WTC11 (cell line): ENCODE measurements at regions not wholly inside any gene's neighbourhood (a gene's known extent, or its start where the extent isn't known, plus 50 kb on each side); places are given as distances from the start of the nearest gene placed in this dataset.

Source experiments
- ATAC-seq: fragments of 200-7000 bp; cut with Tn5 transposase; 2 replicates; pipeline ENCODE4 v1.10.0; 2021; ENCODE audit warnings: mild to moderate bottlenecking, moderate library complexity
- CTCF ChIA-PET: fragments of 300-600 bp; sonication (Branson Sonifier 250); formaldehyde crosslinking; loops from one replicate; lab custom pipeline; 2021; ENCODE audit warnings: antibody characterized with exemption; lab: Charles Lee
- POLR2A ChIA-PET: fragments of 350-600 bp; sonication (Branson Sonifier 250); formaldehyde crosslinking; loops from one replicate; lab custom pipeline; 2021; ENCODE audit warnings: antibody characterized with exemption; lab: Charles Lee
- DNase-seq: peaks from one replicate; pipeline ENCODE4 v3.0.0; 2021; ENCODE audit warnings: low spot score
- H3K27ac Mint-ChIP-seq: 2 replicates; pipeline ENCODE4 v1.8.0; 2021; ENCODE audit warnings: mixed read lengths
- H3K27me3 Mint-ChIP-seq: 2 replicates; pipeline ENCODE4 v1.8.0; 2021; ENCODE audit warnings: low read depth, mild to moderate bottlenecking, moderate library complexity, mixed read lengths
- H3K36me3 Mint-ChIP-seq: 2 replicates; pipeline ENCODE4 v1.8.0; 2021; ENCODE audit warnings: mixed read lengths
- H3K4me1 Mint-ChIP-seq: 2 replicates; pipeline ENCODE4 v1.8.0; 2022; ENCODE audit warnings: mixed read lengths
- H3K4me3 Mint-ChIP-seq: 2 replicates; pipeline ENCODE4 v1.8.0; 2021; ENCODE audit warnings: mild to moderate bottlenecking, moderate library complexity, mixed read lengths
- H3K9me3 Mint-ChIP-seq: 2 replicates; pipeline ENCODE4 v1.8.0; 2021; ENCODE audit warnings: mixed read lengths
- AFF4 ChIP-seq: sonication (generic); formaldehyde crosslinking; IDR thresholded peaks from 2 replicates; pipeline ENCODE4 v1.8.1; 2023; ENCODE audit warnings: mild to moderate bottlenecking, missing genetic modification reagents, borderline replicate concordance
- CBFB ChIP-seq: sonication (generic); formaldehyde crosslinking; IDR thresholded peaks from 2 replicates; pipeline ENCODE4 v1.8.1; 2022; ENCODE audit warnings: mild to moderate bottlenecking, low read depth, missing genetic modification reagents
- ESRRA ChIP-seq: sonication (generic); formaldehyde crosslinking; IDR thresholded peaks from 2 replicates; pipeline ENCODE4 v1.8.1; 2022; ENCODE audit warnings: mild to moderate bottlenecking, missing genetic modification reagents, borderline replicate concordance
- HMGA2 ChIP-seq: fragments of 250-450 bp; sonication (Bioruptor Pico); IDR thresholded peaks from 2 replicates; pipeline ENCODE4 v1.4.0; 2021; ENCODE audit warnings: mild to moderate bottlenecking, moderate library complexity
- IRF2 ChIP-seq: sonication (generic); formaldehyde crosslinking; IDR thresholded peaks from 2 replicates; pipeline ENCODE4 v1.8.0; 2022; ENCODE audit warnings: low read depth, missing genetic modification reagents, borderline replicate concordance
- JAZF1 ChIP-seq: fragments of 250-450 bp; sonication (Bioruptor Pico); IDR thresholded peaks from 2 replicates; pipeline ENCODE4 v1.9.0; 2021; ENCODE audit warnings: moderate library complexity, mild to moderate bottlenecking, inconsistent platforms
- NFYB ChIP-seq: sonication (generic); formaldehyde crosslinking; conservative IDR thresholded peaks from 2 replicates; pipeline ENCODE4 v1.8.0; 2022; ENCODE audit warnings: low read depth, missing genetic modification reagents
- RELA ChIP-seq: sonication (generic); formaldehyde crosslinking; IDR thresholded peaks from 2 replicates; pipeline ENCODE4 v1.8.1; 2022; ENCODE audit warnings: missing genetic modification reagents, mild to moderate bottlenecking, borderline replicate concordance
- TCF7 ChIP-seq: sonication (generic); formaldehyde crosslinking; IDR thresholded peaks from 2 replicates; pipeline ENCODE4 v1.8.0; 2022; ENCODE audit warnings: mild to moderate bottlenecking, low read depth, missing genetic modification reagents, moderate library complexity
- TP53 ChIP-seq: sonication (generic); formaldehyde crosslinking; IDR thresholded peaks from 2 replicates; pipeline ENCODE4 v1.8.1; 2023; ENCODE audit warnings: mild to moderate bottlenecking, missing genetic modification reagents
- USF2 ChIP-seq: sonication (generic); formaldehyde crosslinking; IDR thresholded peaks from 2 replicates; pipeline ENCODE4 v1.8.1; 2023; ENCODE audit warnings: mild to moderate bottlenecking, missing genetic modification reagents, moderate library complexity
- ZNF396 ChIP-seq: fragments of 250-450 bp; sonication (Bioruptor Pico); IDR thresholded peaks from 2 replicates; pipeline ENCODE4 v1.8.0; 2021; ENCODE audit warnings: mild to moderate bottlenecking, moderate library complexity, borderline replicate concordance
- TF ChIP-seq, protein P1 (sequence below): fragments of 250-450 bp; sonication (Bioruptor Pico); conservative IDR thresholded peaks from 2 replicates; pipeline ENCODE4 v1.9.0; 2021; ENCODE audit warnings: mild to moderate bottlenecking

DNA sequence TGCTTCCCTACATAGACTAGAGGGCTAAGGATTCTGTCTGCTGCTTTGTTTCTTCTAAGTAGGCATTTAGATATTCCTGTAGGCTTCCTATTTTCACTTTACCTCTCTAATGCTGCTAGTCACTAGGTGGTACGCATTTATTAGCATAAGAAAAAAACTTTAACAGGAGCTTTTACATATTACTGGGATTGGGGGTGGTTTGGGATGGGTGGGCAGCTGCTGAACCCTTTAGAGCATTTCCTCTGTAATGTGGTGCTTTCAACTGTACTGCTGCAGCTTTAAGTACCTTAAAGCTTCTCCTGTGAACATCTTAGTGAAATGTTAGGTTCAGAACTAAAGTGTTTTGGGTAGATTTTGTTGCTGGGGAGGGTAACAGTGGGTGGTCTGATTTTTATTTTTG is 92.6 kb downstream of the ZNF486 start:
- peak overlapping the region; percentile 99 for H3K27ac Mint-ChIP-seq
- POLR2A ChIA-PET: interaction anchor here (1.3 to 1.8 kb wide), 2 partner anchors 21 to 207 kb away, joined by 4 to 11 read pairs; no protein-coding TSS in a partner anchor
- H3K36me3 Mint-ChIP-seq: no peaks in the 10 kb centered on the region; the same call in 1 of the 2 replicates
- DNase-seq (no peak), ATAC-seq (peak; percentile 89)
- CTCF ChIA-PET: interaction anchor here (0.7 to 2.5 kb wide), 7 partner anchors 12 to 262 kb away, joined by 3 to 10 read pairs (median 4); no protein-coding TSS in a partner anchor
- TF ChIP-seq, protein P1, sequence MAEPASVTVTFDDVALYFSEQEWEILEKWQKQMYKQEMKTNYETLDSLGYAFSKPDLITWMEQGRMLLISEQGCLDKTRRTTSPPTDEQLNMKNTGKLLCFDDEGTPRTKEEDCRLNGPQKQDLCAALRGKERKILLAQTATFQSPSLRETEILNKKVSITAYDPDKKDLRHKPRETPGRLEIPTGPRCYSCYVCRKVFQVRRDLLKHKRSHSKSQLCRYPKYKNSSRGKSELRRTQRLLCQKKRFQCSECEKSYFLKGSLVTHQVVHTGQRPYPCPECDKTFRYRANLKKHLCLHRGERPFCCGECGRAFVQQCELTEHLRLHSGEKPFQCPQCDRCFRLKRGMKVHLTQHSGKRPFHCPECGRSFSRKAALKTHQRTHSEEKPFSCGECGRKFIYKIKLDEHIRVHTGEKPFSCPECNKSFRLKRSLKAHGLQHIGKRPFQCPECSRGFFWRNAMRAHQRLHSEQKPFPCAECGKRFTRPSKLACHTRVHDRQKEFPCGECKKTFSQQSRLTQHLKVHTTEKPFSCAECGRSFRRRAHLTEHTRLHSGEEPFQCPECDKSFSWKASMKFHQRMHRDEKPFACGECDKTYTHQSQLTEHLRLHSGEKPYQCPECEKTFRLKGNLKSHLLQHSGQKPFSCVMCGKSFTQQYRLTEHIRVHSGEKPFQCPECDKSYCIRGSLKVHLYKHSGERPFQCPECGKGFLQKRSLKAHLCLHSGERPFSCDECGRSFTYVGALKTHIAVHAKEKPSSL (CRISPR knock-in tag): no peak
- TF ChIP-seq USF2 (CRISPR knock-in tag) (no peak), NFYB (no peak), ESRRA (CRISPR knock-in tag) (no peak), HMGA2 (CRISPR knock-in tag) (no peak), CBFB (CRISPR knock-in tag) (no peak), ZNF396 (CRISPR knock-in tag) (no peak), RELA (CRISPR knock-in tag) (no peak), IRF2 (CRISPR knock-in tag) (no peak), AFF4 (CRISPR knock-in tag) (no peak), TCF7 (no peak), TP53 (CRISPR knock-in tag) (no peak)
- no peaks in the 10 kb centered on the region for H3K27me3 Mint-ChIP-seq
- no peaks in the 10 kb centered on the region for H3K9me3 Mint-ChIP-seq
- peak overlapping the region; percentile 43 for H3K4me3 Mint-ChIP-seq
- H3K4me1 Mint-ChIP-seq: peaks cover 65% of the 10 kb centered on the region

DNA sequence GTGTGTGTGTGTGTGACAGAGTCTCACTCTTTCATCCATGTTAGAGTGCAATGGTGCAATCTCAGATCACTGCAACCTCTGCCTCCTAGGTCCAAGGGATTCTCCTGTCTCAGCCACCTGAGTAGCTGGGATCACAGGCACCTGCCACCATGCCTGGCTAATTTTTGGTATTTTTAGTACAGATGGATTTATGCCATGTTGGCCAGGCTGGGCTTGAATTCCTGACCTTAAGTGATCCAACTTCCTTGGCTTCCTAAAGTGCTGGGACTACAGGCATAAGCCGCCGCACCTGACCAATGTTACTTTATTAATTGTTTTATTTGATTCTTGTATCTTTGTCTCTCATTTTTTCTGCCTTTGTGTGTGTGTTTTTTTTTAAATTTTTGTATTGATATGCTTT is 89.6 kb downstream of the ZNF486 start:
- no peak overlapping the region for H3K4me3 Mint-ChIP-seq
- no peak for ATAC-seq
- no peaks in the 10 kb centered on the region for H3K27me3 Mint-ChIP-seq
- no peak for DNase-seq
- H3K36me3 Mint-ChIP-seq: no peaks in the 10 kb centered on the region; the same call in 1 of the 2 replicates
- ChIA-PET POLR2A (no interaction called here), CTCF (no interaction called here)
- TF ChIP-seq JAZF1 (CRISPR knock-in tag) (no peak), AFF4 (CRISPR knock-in tag) (no peak)
- H3K4me1 Mint-ChIP-seq: peaks cover 68% of the 10 kb centered on the region
- H3K27ac Mint-ChIP-seq: no peak overlapping the region
- no peaks in the 10 kb centered on the region for H3K9me3 Mint-ChIP-seq
